ENCODE measurements at regions not wholly inside any gene's neighbourhood (a gene's known extent, or its start where the extent isn't known, plus 50 kb on each side); places are given as distances from the start of the nearest gene placed in this dataset.
"Not testable (repeated sequence)": the region's sequence is repeated elsewhere in the genome, so short reads cannot be mapped to it uniquely, and the experiment has no call there.

GRCh38 chr5:18560602-18561001 is 926.3 kb downstream of the TAF11L14 start:
- DNase-seq (ENCODE audit: low read depth): no peak

- DNase-seq (ENCODE audit: low read depth): no peak
Observed at GRCh38 chr5:18563853-18564252, 929.6 kb downstream of the TAF11L14 start.

GRCh38 chr5:18566671-18567070 is 932.4 kb downstream of the TAF11L14 start:
- no peak for DNase-seq (ENCODE audit: low read depth)

DNA sequence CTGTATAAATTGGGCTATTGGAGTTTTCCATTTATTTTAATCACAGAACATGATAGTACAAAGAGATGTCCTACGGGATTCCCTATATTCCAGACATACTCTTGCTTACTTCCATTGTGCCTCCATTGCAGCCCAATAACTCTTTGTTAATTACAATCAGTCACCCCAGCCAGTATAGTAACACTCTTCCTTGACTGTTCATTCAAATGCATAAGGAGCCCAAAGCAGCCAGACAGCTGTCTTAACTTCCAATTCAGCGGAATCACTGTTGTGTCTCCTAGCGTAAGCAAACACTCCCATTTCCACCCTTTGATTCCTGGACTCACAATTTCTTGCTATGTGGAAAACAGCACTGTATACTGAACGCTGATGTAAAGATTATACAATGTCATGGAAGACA is 942.3 kb downstream of the TAF11L14 start:
- no peak for DNase-seq (ENCODE audit: low read depth)

- no peak for DNase-seq (ENCODE audit: low read depth)
Observed at GRCh38 chr5:18601185-18601584, 966.9 kb downstream of the TAF11L14 start.

- DNase-seq (ENCODE audit: low read depth): no peak
Observed at GRCh38 chr5:18602402-18602801, 968.1 kb downstream of the TAF11L14 start.

GRCh38 chr5:18605186-18605585 is 970.9 kb downstream of the TAF11L14 start:
- DNase-seq (ENCODE audit: low read depth): no peak

GRCh38 chr5:18607570-18607969 is 973.3 kb downstream of the TAF11L14 start:
- DNase-seq (ENCODE audit: low read depth): no peak

GRCh38 chr5:18617191-18617590 is 982.9 kb downstream of the TAF11L14 start:
- DNase-seq (ENCODE audit: low read depth): not testable (repeated sequence)

- DNase-seq (ENCODE audit: low read depth): no peak
Observed at GRCh38 chr5:18630458-18631045, 996.3 kb downstream of the TAF11L14 start.

- DNase-seq (ENCODE audit: low read depth): no peak
Observed at GRCh38 chr5:18652404-18653215, 1018.4 kb downstream of the TAF11L14 start.

- no peak for DNase-seq (ENCODE audit: low read depth)
Observed at GRCh38 chr5:18653216-18653752, 1019.0 kb downstream of the TAF11L14 start.

- no peak for DNase-seq (ENCODE audit: low read depth)
Observed at GRCh38 chr5:18660511-18660910, 1026.3 kb downstream of the TAF11L14 start.

DNA sequence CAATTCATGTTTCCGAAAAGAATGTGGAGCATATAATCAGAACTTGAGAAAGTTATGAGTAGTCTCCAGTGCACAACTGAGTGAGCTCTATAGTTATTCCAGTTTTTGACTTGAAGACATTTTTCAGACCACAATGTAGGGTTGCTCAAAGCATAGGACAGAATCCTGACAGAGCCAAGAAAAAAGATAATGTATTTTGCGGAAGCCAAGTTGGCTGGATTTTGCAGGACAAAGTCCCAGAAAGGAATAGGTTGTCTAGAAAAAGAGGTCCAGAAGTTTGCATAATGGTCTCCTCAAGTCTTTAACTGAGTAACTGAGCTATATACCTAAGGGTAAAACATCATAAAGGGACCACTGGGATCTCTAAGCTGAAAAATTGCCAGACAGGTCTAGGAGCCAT is 1028.0 kb downstream of the TAF11L14 start:
- DNase-seq (ENCODE audit: low read depth): no peak

DNA sequence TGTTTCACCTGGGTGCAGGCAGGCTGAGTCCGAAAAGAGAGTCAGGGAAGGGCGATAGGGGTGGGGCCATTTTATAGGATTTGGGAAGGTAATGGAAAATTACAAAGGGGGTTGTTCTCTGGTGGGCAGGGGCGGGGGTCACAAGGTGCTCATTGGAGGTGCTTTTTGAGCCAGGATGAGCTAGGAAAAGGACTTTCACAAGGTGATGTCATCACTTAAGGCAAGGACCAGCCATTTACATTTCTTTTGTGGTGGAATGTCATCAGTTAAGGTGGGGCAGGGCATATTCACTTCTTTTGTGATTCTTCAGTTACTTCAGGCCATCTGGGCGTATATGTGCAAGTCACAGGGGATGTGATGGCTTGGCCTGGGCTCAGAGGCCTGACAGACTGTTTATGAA is 1040.0 kb downstream of the TAF11L14 start:
- not testable (repeated sequence) for DNase-seq (ENCODE audit: low read depth)

DNA sequence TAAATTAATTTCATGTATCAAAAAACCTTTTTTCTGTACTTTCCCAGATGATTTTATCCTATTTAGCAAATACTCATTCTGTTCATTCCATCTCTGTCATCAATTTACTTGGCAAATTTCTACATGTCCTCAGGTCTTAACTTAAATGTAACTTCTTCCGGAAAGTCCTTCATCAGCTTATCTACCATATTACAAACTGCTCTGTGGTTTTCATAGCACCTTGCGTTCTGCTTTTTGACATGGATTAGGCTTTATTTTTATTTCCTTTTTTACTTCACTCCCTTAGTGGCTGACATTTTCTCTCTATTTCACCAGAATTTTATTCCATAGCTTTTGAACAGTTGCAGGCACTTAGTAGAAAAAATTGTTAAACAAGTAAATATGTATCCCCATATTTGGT is 1040.8 kb downstream of the TAF11L14 start:
- no peak for DNase-seq (ENCODE audit: low read depth)

DNA sequence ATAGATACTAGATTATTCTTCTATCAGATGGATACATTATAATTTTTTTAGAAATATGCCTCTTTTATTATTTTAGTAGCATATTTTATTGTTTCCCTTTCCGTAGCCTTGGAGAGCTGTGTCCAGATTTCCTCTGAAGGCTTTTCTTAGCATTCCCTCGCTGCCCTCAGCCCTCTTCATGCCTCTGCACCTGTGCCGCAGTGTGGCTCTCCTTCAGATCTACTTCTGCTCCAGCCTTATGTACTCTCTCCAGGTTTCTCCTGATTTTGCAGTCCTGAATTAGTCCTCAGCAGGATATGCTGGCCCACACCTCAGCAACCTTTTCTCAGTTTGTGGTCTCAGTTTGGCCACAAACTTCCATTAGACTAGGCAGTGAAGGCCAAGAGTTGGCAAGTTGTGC is 1052.0 kb downstream of the TAF11L14 start:
- DNase-seq (ENCODE audit: low read depth): no peak

DNA sequence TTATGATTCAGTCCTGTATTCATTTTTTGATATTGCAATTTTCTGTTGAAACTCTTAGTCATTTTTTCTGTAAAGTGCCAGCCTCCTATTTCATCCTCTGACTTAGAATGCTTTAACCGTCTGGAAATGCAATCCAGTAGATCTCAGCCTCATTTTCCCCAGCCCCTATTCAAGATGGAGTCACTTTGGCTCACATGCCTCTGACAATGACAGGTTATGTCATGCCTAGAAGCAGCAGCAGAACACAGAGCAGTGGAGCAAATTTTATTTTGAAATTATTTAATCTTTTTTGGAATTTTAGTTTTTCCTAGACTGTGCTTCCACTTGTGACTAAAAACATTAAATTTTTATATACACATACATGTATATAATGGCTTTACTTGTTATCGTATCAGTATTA is 1053.2 kb downstream of the TAF11L14 start:
- no peak for DNase-seq (ENCODE audit: low read depth)

GRCh38 chr5:18699681-18700080 is 1065.4 kb downstream of the TAF11L14 start:
- DNase-seq (ENCODE audit: low read depth): no peak

DNA sequence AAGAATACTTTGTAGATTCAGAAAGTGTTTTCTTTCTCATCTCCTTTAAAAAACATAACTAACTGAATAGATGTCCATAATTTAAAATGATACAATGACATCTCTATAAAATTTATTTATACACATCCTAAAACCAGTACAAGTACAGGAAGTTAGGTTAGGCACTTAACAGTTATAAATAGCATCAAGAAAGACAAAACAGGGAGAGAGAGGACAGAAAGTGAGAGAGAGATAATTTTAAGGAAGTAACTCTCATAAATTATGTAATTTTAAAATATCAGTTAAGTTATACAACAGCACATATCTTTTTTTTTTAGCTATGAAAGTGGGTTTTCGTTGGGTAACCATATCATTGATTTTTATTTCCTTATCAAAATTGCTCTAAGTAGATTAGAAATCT is 1068.6 kb downstream of the TAF11L14 start:
- no peak for DNase-seq (ENCODE audit: low read depth)

DNA sequence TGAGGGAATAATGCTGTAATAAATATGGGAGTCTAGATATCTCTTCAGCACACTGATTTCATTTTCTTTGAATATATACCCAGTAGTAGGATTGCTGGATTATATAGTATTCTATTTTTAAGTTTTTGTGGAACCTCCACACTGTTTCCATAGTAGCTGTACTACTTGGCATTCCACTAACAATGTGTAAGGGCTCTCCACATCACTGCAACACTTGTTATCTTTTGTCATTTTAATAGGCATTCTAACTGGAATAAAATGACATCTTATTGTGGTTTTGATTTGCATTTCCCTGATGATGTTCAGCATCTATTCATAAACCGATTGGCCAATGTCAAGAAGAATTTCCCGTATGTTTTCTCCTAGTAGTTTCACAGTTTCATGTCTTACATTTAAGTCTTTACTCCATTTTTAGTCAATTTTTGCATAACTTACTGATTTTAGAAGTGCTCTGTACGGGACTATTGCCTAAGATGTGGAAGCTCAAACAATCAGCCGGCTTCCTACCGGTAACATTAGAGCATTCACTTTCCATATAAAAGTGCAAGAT is 1078.8 kb downstream of the TAF11L14 start:
- no peak for DNase-seq (ENCODE audit: low read depth)

DNA sequence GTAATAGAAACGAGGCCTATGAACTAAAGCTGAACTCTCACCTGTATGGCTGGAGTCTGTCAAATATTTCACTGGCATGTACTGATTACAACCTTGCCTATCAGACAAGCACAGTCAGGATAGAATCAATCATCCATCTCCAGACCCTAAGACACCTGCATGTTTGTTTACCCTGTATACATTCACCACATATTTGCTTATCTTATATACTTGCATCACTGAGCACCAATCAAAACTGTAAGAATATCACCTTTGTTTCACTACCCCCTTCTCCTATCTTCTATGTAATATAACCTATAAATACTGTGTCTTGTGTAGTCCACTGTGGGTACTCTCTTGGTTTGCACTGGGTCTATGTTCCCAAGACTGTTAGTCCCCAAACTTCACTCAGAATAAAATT is 1085.7 kb downstream of the TAF11L14 start:
- no peak for DNase-seq (ENCODE audit: low read depth)

All from GM04503 (cell line).